OCI-LY1 (cell line): ENCODE measurements at regions not wholly inside any gene's neighbourhood (a gene's known extent, or its start where the extent isn't known, plus 50 kb on each side); places are given as distances from the start of the nearest gene placed in this dataset.

Source experiments
- CTCF ChIP-seq: fragments of 200-600 bp; sonication (generic), shearing (Covaris generic); IDR thresholded peaks from 2 replicates; pipeline ENCODE4 v1.5.1; 2017; ENCODE audit warnings: mild to moderate bottlenecking, antibody characterized with exemption, low read length, moderate library complexity, mixed read lengths
- EZH2 ChIP-seq: fragments of 200-600 bp; sonication (generic), shearing (Covaris generic); IDR thresholded peaks from 2 replicates; pipeline ENCODE4 v1.8.0; 2017; ENCODE audit warnings: borderline replicate concordance, mixed run types, mild to moderate bottlenecking, antibody characterized with exemption, low read length, moderate library complexity, mixed read lengths

- no peak for TF ChIP-seq CTCF
- no peak for TF ChIP-seq EZH2
Observed at GRCh38 chr12:92442782-92443181, 260.0 kb upstream of the PLEKHG7 start.
